Left renal cortex interstitium (tissue), 4 donors: ENCODE measurements at regions not wholly inside any gene's neighbourhood (a gene's known extent, or its start where the extent isn't known, plus 50 kb on each side); places are given as distances from the start of the nearest gene placed in this dataset.
"Not testable (repeated sequence)": the region's sequence is repeated elsewhere in the genome, so short reads cannot be mapped to it uniquely, and the experiment has no call there.

Experiments used
- DNase-seq, 4 donors: peaks; one replicate each; pipeline ENCODE4 v3.0.0-alpha.2; 2013; ENCODE audit warnings: low read depth in 4 of 4, low spot score in 2 of 4, missing footprints in 1 of 4

DNA sequence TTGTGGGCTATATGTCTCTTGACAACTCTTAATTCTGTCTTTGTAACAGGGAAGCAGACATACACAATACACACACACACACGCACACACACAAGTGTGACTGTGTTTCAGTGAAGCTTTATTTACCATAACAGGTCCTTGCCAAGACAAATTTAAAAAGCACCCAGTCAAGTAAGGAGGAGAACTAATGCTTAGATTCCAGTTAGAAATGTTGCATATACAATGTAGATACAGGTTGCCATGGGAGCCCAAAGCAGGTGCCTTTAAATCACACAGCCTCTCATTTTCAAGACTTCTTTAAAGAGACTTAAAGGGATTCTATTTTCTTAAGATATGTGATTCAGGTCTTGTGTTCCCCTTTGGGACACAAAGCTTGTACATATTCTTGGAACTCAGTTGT lies 1551.9 kb downstream of the EFNB2 start:
- DNase-seq = no peak

DNA sequence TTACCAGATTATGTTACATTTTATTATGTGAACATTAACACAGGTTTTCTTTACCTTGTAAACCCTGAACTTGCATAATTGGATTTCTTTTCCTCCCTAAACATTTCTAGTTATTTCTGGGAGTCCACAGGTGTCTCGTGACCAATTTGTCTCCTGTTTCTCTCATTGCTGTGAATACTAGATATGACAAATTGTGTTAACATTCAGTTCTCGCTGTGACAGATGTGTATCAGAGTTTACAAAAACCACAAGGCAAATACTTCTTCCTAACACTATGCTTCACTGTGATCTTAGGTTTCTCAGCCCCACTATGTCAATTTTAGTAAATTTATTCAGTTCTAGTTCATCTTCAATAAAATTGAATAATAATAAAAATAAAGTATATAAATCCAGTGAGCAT lies 1554.9 kb downstream of the EFNB2 start:
- no peak for DNase-seq

GRCh38 chr13:104979281-104980030 lies 1556.0 kb downstream of the EFNB2 start:
- DNase-seq = no peak

DNA sequence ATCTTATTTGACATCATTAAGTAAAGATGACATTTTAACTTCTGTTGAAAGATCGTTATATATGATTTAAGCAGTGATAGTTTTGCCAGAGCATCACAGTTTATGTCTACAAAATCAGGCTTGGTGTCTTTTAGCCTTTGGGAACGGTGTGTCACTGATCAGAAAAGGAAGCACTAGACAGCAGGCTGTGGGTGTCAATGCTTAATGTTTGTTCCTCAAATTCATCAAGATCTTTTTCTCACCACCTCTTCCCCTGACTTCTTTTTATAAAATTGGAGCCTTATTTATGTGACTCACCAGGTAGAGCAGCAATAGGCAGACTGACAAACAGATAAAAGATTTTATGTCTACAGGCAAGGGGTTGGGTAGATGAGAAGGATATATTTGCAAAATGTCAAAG lies 1558.5 kb downstream of the EFNB2 start:
- DNase-seq = no peak

- no peak for DNase-seq
These were observed 1560.2 kb downstream of the EFNB2 start for GRCh38 chr13:104975272-104975671.

DNA sequence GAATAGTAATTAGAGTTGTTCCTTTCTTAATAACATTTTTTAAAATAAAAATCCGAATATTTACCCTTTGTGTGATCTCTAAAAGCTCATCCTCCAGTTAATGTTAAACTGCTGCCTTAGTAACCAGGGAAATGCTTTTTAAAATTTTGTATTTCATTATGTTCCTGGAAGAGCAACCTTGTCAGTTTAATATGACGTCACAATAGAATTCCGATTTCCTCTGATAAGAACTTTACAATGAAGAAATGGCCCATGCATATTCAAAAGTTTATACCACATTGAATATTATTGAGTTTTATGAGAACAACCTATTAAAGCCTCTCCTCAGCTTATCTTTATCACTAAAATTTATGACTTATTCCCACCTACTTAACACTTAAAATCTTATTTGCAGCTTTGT lies 1566.6 kb downstream of the EFNB2 start:
- no peak for DNase-seq

DNA sequence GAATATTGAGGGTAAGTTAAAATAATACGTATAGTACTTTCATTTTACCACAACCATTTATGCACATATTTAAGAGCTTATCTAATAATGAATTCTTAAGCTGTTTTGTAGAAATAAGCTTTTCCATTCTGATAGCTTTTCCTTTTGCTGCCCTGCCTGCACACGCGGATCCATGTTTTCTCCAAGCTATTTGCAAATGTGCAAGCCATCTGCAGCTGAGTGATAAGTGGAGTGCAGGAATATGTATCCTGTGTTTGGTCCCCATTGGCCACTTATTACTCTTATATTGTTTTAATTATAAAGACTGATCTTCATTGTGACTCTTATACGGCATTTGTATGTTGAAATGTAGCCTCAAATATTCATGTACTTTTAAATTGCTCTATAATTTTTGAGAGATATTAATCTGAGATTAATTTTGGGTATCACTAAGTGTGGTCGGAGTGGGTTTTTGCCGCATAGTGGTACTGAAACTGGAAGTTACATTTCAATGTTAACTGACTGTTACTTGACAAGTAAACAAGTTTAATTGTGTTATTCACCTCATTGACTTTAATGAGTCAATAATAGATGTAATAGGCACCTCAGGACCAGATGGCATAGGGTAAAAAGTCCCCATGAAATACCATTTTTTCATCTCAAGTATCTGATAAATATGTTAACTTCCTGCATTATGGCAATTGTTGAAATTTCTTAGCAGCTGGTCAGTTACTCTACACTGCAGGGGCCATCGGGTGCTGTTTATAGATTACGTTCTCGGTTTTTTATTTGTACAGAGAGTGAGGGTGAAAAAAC lies 1567.4 kb downstream of the EFNB2 start:
- no peak for DNase-seq

GRCh38 chr13:104967376-104967775 lies 1568.1 kb downstream of the EFNB2 start:
- no peak for DNase-seq

- DNase-seq = no peak
These were observed 1573.1 kb downstream of the EFNB2 start for GRCh38 chr13:104962411-104962810.

DNA sequence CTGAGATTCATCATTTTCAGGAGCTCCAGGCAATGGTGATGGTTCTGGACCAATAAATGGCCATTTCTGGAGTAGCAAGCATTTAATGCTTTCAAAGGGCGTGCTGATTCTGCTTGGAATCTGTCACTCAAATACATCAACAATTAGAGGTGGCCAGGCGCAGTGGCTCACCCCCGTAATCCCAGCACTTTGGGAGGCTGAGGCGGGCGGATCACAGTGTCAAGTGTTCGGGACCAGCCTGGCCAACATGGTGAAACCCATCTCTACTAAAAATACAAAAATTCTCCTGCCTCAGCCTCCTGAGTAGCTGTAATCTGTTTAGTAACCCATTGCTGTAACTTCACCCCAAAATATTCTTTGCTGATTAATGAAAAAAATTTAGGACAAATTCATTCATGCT lies 1574.2 kb downstream of the EFNB2 start:
- no peak for DNase-seq

GRCh38 chr13:104954210-104954609 lies 1581.3 kb downstream of the EFNB2 start:
- DNase-seq = no peak

GRCh38 chr13:104953588-104953987 lies 1581.9 kb downstream of the EFNB2 start:
- no peak for DNase-seq

DNA sequence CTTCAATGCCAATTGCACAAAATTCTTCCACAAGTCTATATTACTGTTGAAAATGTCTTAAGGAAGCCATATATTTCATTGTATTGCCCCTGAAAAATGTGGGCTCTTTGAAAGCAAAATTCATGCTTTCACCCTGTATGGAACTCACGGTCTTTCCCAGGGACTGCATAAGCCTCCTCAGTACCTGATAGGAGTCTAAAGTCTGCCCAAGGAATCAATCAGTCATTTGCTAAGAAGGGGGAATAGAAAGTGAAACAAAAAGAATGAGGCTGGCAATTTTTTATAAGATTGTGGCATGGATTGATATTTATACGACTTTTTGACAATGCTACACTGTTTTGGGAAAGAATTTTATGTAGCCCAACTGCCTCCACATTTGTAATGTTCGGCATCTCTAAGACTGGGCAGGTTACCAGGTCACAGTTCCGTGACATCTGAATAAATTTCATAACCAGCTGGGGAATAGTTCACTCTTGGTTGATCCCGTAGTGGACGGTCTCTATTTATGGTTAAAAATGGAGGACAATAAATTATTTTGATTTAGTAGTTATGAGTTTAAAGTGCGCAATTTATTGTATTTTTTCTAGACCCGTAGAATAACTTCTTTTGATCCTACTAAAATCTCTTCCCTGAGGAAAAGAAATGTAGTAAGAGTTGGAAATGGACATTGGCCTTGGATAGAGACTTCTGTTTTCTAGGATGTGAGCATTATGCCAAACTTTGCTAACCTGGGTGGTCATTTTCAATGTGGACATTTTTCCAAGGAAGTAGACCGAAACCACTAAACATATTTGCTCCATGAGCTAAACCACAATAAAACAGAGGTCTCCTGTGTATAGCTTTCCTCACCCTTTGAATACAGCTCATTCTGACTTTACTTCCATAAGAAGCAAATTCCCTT lies 1585.4 kb downstream of the EFNB2 start:
- no peak for DNase-seq

GRCh38 chr13:104944176-104944575 lies 1591.3 kb downstream of the EFNB2 start:
- no peak for DNase-seq

DNA sequence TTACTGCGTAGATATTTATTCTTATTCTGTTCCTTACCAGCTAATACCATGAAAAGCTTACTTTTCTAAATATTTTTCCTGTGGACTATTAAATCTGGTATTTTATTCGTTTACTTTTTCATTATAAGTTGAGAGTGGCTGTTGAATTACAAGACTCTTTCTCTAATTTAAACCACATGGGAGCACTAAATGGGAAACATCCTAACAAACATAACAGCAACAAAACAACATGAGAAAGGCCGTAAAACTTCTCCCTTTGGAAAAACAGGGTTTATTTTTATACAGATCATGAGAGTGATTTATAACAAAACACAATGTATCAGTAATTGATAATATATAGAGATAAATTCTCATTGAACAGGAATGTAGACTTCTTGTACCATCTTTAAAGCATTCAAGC lies 1592.1 kb downstream of the EFNB2 start:
- no peak for DNase-seq

DNA sequence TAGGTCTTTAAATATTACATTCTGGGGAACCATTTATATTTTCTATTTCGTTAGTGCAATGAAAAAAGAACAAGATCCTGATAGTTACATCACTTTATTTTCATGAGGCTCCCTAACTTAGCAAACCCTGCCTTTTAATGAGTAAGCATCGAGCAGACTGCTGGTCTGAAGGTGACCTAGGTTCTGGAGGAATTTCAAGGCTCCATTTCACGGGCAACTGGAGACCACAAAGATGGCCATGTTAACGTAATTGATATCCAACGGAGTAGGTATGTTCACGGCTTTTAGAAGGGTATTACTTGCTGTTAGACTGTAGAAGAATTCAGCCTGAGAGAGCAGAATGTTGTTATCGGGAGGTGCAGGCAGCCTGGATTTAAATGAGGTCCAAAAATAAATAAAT lies 1597.6 kb downstream of the EFNB2 start:
- DNase-seq = no peak

DNA sequence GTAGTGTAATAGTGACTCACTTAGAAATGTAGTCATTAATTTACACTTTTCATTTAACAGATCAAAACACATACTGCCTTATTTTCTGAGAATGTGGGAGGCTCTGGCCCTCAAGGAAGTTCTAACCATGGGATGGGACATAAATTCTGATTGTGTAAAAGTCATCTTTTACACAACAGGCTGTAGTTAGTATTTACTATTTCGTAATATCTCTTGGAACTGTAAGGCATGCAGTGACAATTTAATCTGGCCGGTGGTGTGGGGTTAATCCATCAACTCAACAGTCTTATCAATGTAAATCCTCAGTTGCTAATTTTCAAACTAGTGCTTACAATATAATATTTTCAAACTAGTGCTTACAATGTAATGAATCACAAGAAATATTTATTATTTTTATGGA lies 1599.2 kb downstream of the EFNB2 start:
- DNase-seq = no peak

DNA sequence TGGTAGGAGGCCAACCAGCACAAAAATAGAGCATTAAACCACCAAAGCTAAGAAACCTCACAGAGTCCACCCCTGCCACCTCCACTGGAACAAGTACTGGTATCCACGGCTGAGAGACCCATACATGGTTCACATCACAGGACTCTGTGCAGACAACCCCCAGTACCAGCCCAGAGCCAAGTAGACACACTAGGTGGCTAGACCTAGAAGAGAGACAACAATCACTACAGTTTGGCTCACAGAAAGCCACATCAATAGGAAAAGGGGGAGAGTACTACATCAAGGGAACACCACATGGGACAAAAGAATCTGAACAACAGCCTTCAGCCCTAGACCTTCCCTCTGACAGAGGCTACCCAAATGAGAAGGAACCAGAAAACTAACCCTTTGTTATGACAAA lies 1614.9 kb downstream of the EFNB2 start:
- not testable (repeated sequence) for DNase-seq

DNA sequence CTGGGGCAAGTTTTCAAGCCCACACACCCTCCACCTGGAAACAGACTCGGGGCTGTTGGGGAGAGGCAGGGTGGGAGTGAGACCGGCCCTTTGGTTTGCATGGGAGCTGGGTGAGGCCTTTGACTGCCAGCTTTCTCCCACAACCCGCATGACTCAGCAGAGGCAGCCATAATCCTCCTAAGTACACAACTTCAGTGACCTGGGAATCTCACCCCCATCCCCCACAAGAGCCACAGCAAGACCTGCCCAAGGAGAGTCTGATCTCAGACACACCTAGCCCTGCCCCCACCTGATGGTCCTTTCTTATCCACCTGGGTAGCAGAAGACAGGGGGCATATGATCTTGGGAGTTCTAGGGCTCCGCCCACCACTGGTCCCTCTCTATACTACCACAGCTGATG lies 1615.4 kb downstream of the EFNB2 start:
- DNase-seq = no peak

- DNase-seq = no peak
These were observed 1635.2 kb downstream of the EFNB2 start for GRCh38 chr13:104900191-104900817.

DNA sequence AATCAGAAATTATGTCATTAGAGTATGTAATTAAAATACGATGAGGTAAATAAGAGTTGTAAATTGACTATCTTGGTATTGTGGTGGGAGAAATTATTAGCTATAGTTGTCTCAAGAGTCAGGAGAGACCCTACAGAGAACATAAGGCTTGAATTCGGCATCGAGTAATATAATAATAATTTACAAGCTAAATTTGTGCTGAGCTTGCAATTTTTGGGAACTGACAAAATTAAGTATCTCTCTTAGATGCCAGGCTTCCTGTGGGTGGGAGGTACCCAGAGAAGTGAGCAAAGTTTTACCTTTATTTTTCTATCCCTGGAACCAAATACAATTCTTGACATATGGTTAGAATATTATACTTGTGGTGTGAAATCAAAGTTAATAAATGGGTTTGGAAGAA lies 1637.0 kb downstream of the EFNB2 start:
- DNase-seq = no peak
